SU-DHL-6 (cell line): ENCODE measurements at regions not wholly inside any gene's neighbourhood (a gene's known extent, or its start where the extent isn't known, plus 50 kb on each side); places are given as distances from the start of the nearest gene placed in this dataset.

ENCODE experiments used
- H2AFZ ChIP-seq: fragments of 200-600 bp; sonication (generic); 2 replicates; pipeline ENCODE4 v1.6.1; 2014; ENCODE audit warnings: low read depth, mild to moderate bottlenecking, moderate library complexity, mixed read lengths, antibody characterized with exemption, low read length; ENCODE audit not compliant: severe bottlenecking
- H3F3A ChIP-seq: fragments of 200-600 bp; shearing (Covaris generic); 2 replicates; pipeline ENCODE4 v1.6.0; 2016; ENCODE audit warnings: antibody characterized with exemption, mild to moderate bottlenecking; ENCODE audit not compliant: insufficient read depth
- H3K27ac ChIP-seq: fragments of 200-600 bp; sonication (generic); 2 replicates; pipeline ENCODE4 v1.5.1; 2016; ENCODE audit warnings: low read depth, mild to moderate bottlenecking, low read length, moderate library complexity, mixed read lengths
- H3K27me3 ChIP-seq: fragments of 200-600 bp; sonication (generic), shearing (Covaris generic); 2 replicates; pipeline ENCODE4 v1.6.0; 2014; ENCODE audit warnings: mild to moderate bottlenecking, low read length
- H3K36me3 ChIP-seq: fragments of 200-600 bp; sonication (generic); 2 replicates; pipeline ENCODE4 v1.6.1; 2014; ENCODE audit warnings: mild to moderate bottlenecking, low read length, mixed read lengths
- H3K4me2 ChIP-seq: fragments of 300-600, 200-600 bp; shearing (Covaris generic), sonication (generic); 2 replicates; pipeline ENCODE4 v1.6.0; 2014; ENCODE audit warnings: low read length, low read depth, mild to moderate bottlenecking; ENCODE audit not compliant: poor library complexity, severe bottlenecking
- H3K4me3 ChIP-seq: fragments of 200-600 bp; sonication (generic); 2 replicates; pipeline ENCODE4 v1.5.1; 2014; ENCODE audit warnings: antibody characterized with exemption, low read length, mild to moderate bottlenecking, mixed read lengths; ENCODE audit not compliant: insufficient read depth, poor library complexity, severe bottlenecking
- H3K79me2 ChIP-seq: fragments of 200-600 bp; sonication (generic); 2 replicates; pipeline ENCODE4 v1.6.1; 2014; ENCODE audit warnings: mild to moderate bottlenecking, low read length, moderate library complexity; ENCODE audit not compliant: insufficient read depth
- H3K9ac ChIP-seq: fragments of 200-600 bp; sonication (generic); 2 replicates; pipeline ENCODE4 v1.7.0; 2014; ENCODE audit warnings: mild to moderate bottlenecking, low read length
- H3K9me2 ChIP-seq: fragments of 200-600 bp; sonication (generic); replicated peaks from 2 replicates; pipeline ENCODE4 v1.6.1; 2014; ENCODE audit warnings: low read length; ENCODE audit not compliant: insufficient read depth
- H3K9me3 ChIP-seq: fragments of 200-600 bp; sonication (generic); 2 replicates; pipeline ENCODE4 v1.6.1; 2014; ENCODE audit warnings: low read length, mixed read lengths; ENCODE audit not compliant: insufficient read depth
- H4K20me1 ChIP-seq: fragments of 200-600 bp; sonication (generic); 2 replicates; pipeline ENCODE4 v1.6.1; 2014; ENCODE audit warnings: low read depth, mild to moderate bottlenecking, antibody characterized with exemption, low read length, moderate library complexity, mixed read lengths
- CTCF ChIP-seq: fragments of 200-600 bp; sonication (generic); IDR thresholded peaks from one replicate; pipeline ENCODE4 v1.5.1; 2017; ENCODE audit warnings: antibody characterized with exemption, mild to moderate bottlenecking, low read length, moderate library complexity; ENCODE audit not compliant: insufficient read depth, poor library complexity, severe bottlenecking
- EZH2phosphoT487 ChIP-seq: fragments of 200-600 bp; sonication (generic), shearing (Covaris generic); conservative IDR thresholded peaks from 2 replicates; pipeline ENCODE4 v1.6.1; 2018; ENCODE audit warnings: mild to moderate bottlenecking, antibody characterized with exemption, low read length, moderate library complexity, mixed read lengths

GRCh38 chr15:70493787-70494516 lies 269.4 kb downstream of the UACA start:
- no peak overlapping the region for H3K4me3 ChIP-seq
- H3K9me3 ChIP-seq, result no peaks in the 10 kb centered on the region
- no peaks in the 10 kb centered on the region for H3K9me2 ChIP-seq
- H3K27me3 ChIP-seq, result no peaks in the 10 kb centered on the region
- TF ChIP-seq CTCF (no peak), EZH2phosphoT487 (no peak)
- no peak overlapping the region for H2AFZ ChIP-seq
- no peaks in the 10 kb centered on the region for H4K20me1 ChIP-seq
- H3K9ac ChIP-seq, result no peak overlapping the region
- no peaks in the 10 kb centered on the region for H3F3A ChIP-seq
- H3K79me2 ChIP-seq, result no peaks in the 10 kb centered on the region
- H3K4me2 ChIP-seq, result no peak overlapping the region
- no peaks in the 10 kb centered on the region for H3K36me3 ChIP-seq
- H3K27ac ChIP-seq, result no peak overlapping the region

GRCh38 chr15:70493376-70493775 lies 270.0 kb downstream of the UACA start:
- no peaks in the 10 kb centered on the region for H3K79me2 ChIP-seq
- H3K9me3 ChIP-seq, result no peaks in the 10 kb centered on the region
- H3K9me2 ChIP-seq, result no peaks in the 10 kb centered on the region
- no peaks in the 10 kb centered on the region for H3K36me3 ChIP-seq
- no peaks in the 10 kb centered on the region for H4K20me1 ChIP-seq
- no peak overlapping the region for H3K4me2 ChIP-seq
- no peaks in the 10 kb centered on the region for H3F3A ChIP-seq
- no peak overlapping the region for H2AFZ ChIP-seq
- no peak overlapping the region for H3K27ac ChIP-seq
- TF ChIP-seq EZH2phosphoT487 (no peak), CTCF (no peak)
- H3K27me3 ChIP-seq, result no peaks in the 10 kb centered on the region
- H3K9ac ChIP-seq, result no peak overlapping the region
- H3K4me3 ChIP-seq, result no peak overlapping the region

GRCh38 chr15:70492240-70493177 lies 270.8 kb downstream of the UACA start:
- H3K27ac ChIP-seq, result peak overlapping the region; percentile 50
- no peaks in the 10 kb centered on the region for H3F3A ChIP-seq
- H4K20me1 ChIP-seq, result no peaks in the 10 kb centered on the region
- H3K9me3 ChIP-seq, result no peaks in the 10 kb centered on the region
- H3K4me2 ChIP-seq, result peak overlapping the region; percentile 55
- H3K79me2 ChIP-seq, result no peaks in the 10 kb centered on the region
- peak overlapping the region; percentile 33 for H3K4me3 ChIP-seq
- no peak for TF ChIP-seq CTCF
- no peak for TF ChIP-seq EZH2phosphoT487
- no peak overlapping the region for H2AFZ ChIP-seq
- no peak overlapping the region for H3K9ac ChIP-seq
- H3K9me2 ChIP-seq, result no peaks in the 10 kb centered on the region
- H3K36me3 ChIP-seq, result no peaks in the 10 kb centered on the region
- H3K27me3 ChIP-seq, result no peaks in the 10 kb centered on the region
